ENCODE measurements at regions not wholly inside any gene's neighbourhood (a gene's known extent, or its start where the extent isn't known, plus 50 kb on each side); places are given as distances from the start of the nearest gene placed in this dataset.

GRCh38 chr2:224223851-224224555 is 177.9 kb downstream of the FAM124B start:
- no peak for TF ChIP-seq CTCF (IDR thresholded peaks at IDR 0.05; ENCODE audit: low read depth, low read length)
- DNase-seq (ENCODE audit: low read depth in 2 of 2) = peak in 1 of 2 donors; percentile 16
- no peak overlapping the region for H3K4me3 ChIP-seq (replicated peaks in 1 of 2; ENCODE audit: low read depth in 2 of 2, low read length in 2 of 2)

GRCh38 chr2:224222974-224223373 is 178.9 kb downstream of the FAM124B start:
- no peak for DNase-seq (ENCODE audit: low read depth in 2 of 2)
- no peak overlapping the region for H3K4me3 ChIP-seq (replicated peaks in 1 of 2; ENCODE audit: low read depth in 2 of 2, low read length in 2 of 2)
- no peak for TF ChIP-seq CTCF (IDR thresholded peaks at IDR 0.05; ENCODE audit: low read depth, low read length)

GRCh38 chr2:224222291-224222690 is 179.6 kb downstream of the FAM124B start:
- peak; percentile 48 to 52 for DNase-seq (ENCODE audit: low read depth in 2 of 2)
- H3K4me3 ChIP-seq (replicated peaks in 1 of 2; ENCODE audit: low read depth in 2 of 2, low read length in 2 of 2) = no peak overlapping the region
- TF ChIP-seq CTCF (IDR thresholded peaks at IDR 0.05; ENCODE audit: low read depth, low read length) = no peak

GRCh38 chr2:224221455-224221913 is 180.4 kb downstream of the FAM124B start:
- no peak for TF ChIP-seq CTCF (IDR thresholded peaks at IDR 0.05; ENCODE audit: low read depth, low read length)
- DNase-seq (ENCODE audit: low read depth in 2 of 2) = peak; percentile 95 to 96
- H3K4me3 ChIP-seq (replicated peaks in 1 of 2; ENCODE audit: low read depth in 2 of 2, low read length in 2 of 2) = no peak overlapping the region

- peak; percentile 38 to 74 for DNase-seq (ENCODE audit: low read depth in 2 of 2)
- TF ChIP-seq CTCF (IDR thresholded peaks at IDR 0.05; ENCODE audit: low read depth, low read length) = no peak
- H3K4me3 ChIP-seq (replicated peaks in 1 of 2; ENCODE audit: low read depth in 2 of 2, low read length in 2 of 2) = no peak overlapping the region
Observed at GRCh38 chr2:224220586-224221255, 181.2 kb downstream of the FAM124B start.

GRCh38 chr2:224219781-224220180 is 180.7 kb upstream of the SERPINE2 start:
- TF ChIP-seq CTCF (IDR thresholded peaks at IDR 0.05; ENCODE audit: low read depth, low read length) = no peak
- H3K4me3 ChIP-seq (replicated peaks in 1 of 2; ENCODE audit: low read depth in 2 of 2, low read length in 2 of 2) = no peak overlapping the region
- no peak for DNase-seq (ENCODE audit: low read depth in 2 of 2)

Measured in cardiac fibroblast (primary cell).